GM12892 (cell line): ENCODE measurements at regions not wholly inside any gene's neighbourhood (a gene's known extent, or its start where the extent isn't known, plus 50 kb on each side); places are given as distances from the start of the nearest gene placed in this dataset.

Source experiments
- DNase-seq: peaks from one replicate; pipeline ENCODE4 v3.0.0; 2011; ENCODE audit not compliant: insufficient read length
- FAIRE-seq: peaks from 2 replicates; lab custom pipeline; 2011; peaks lifted over from hg19 to GRCh38; lab: Jason Lieb, UNC
- POLR2A ChIP-seq: IDR thresholded peaks from 2 replicates; pipeline ENCODE4 v1.6.1; 2011; ENCODE audit warnings: low read depth, low read length, control low read depth
- POLR2AphosphoS5 ChIP-seq: IDR thresholded peaks from 2 replicates; pipeline ENCODE4 v1.6.1; 2011; ENCODE audit warnings: low read depth, low read length, control low read depth
- TAF1 ChIP-seq: IDR thresholded peaks from 2 replicates; pipeline ENCODE4 v1.6.1; 2011; ENCODE audit warnings: low read depth, mild to moderate bottlenecking, control low read depth, low read length, borderline replicate concordance

DNA sequence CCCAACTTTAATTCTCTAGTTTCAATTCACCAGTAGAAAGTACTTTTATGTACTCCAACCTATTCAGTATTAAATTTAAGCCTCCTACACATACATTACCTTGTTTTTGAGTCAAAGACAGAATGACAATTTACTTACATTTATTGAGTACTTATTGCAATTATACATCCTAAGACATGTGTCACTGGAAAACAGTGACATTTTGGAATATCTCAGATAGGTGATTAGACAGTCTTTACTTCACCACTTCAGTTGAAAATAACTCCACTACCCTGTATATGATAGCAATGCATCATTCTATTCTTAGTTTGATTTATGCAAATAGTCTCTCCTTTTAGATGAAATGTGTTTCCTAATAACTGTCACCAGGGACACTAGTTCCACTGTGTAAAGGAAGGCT lies 461.5 kb downstream of the TUSC7 start:
- no peak for FAIRE-seq

GRCh38 chr3:117172426-117172825 lies 462.8 kb downstream of the TUSC7 start:
- TF ChIP-seq POLR2A (no peak), POLR2AphosphoS5 (no peak), TAF1 (no peak)
- FAIRE-seq = no peak

More for the DNA sequence above, 461.5 kb downstream of the TUSC7 start:
- no peak for DNase-seq
- TF ChIP-seq POLR2A = no peak
- no peak for TF ChIP-seq TAF1
- no peak for TF ChIP-seq POLR2AphosphoS5

GRCh38 chr3:117181222-117181621 lies 471.6 kb downstream of the TUSC7 start:
- TF ChIP-seq POLR2AphosphoS5 (no peak), TAF1 (no peak), POLR2A (no peak)
- FAIRE-seq (no peak), DNase-seq (no peak)

More at GRCh38 chr3:117172426-117172825, 462.8 kb downstream of the TUSC7 start:
- no peak for DNase-seq

GRCh38 chr3:117184574-117184973 lies 475.0 kb downstream of the TUSC7 start:
- DNase-seq (no peak), FAIRE-seq (no peak)
- no peak for TF ChIP-seq POLR2AphosphoS5
- no peak for TF ChIP-seq POLR2A
- TF ChIP-seq TAF1 = no peak

GRCh38 chr3:117191245-117191644 lies 481.7 kb downstream of the TUSC7 start:
- TF ChIP-seq TAF1 = no peak
- no peak for TF ChIP-seq POLR2A
- no peak for TF ChIP-seq POLR2AphosphoS5
- FAIRE-seq = no peak
- no peak for DNase-seq

GRCh38 chr3:117192888-117193287 lies 483.3 kb downstream of the TUSC7 start:
- DNase-seq = no peak
- no peak for FAIRE-seq
- TF ChIP-seq POLR2AphosphoS5 (no peak), TAF1 (no peak), POLR2A (no peak)

GRCh38 chr3:117193390-117193789 lies 483.8 kb downstream of the TUSC7 start:
- FAIRE-seq (no peak), DNase-seq (no peak)
- TF ChIP-seq TAF1 = no peak
- TF ChIP-seq POLR2A = no peak
- TF ChIP-seq POLR2AphosphoS5 = no peak

DNA sequence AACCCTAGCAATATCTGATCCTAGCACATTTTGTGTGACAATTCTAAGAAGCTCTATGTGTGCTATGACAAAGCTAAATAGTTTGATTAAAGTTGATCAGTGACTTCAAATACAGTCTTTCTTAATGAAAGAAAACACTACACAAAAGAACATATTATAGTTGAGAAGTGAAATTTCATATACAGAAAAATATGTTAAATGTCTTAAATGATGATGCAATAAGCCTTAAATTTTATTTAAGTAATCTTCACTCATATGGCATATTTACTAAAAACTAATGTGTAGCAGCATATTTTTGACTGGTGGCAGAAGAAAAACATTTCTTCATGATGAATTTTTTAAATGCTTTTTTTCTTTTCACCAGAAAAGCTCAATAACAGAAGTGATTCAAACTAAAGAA lies 485.5 kb downstream of the TUSC7 start:
- DNase-seq (no peak), FAIRE-seq (no peak)
- no peak for TF ChIP-seq POLR2AphosphoS5
- no peak for TF ChIP-seq POLR2A
- TF ChIP-seq TAF1 = no peak

DNA sequence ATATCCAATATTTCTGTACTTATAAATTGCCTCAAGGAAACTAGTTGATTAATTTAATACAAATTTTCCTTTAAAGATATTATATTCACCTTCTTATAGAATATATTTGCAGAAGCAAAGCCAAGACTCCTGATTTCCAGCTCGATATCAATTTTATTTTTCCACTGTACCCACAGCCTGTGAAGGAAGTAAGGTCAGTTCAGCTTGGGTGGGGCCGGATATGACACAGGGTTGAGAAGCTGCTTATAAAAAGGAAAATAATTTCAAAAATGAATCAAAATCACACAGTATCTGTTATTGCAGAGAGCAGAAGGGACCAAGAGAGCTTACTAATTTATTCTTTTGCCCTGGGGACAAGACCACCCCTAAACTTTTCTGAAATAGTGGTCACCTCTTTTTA lies 491.4 kb downstream of the TUSC7 start:
- DNase-seq (no peak), FAIRE-seq (no peak)
- no peak for TF ChIP-seq TAF1
- TF ChIP-seq POLR2AphosphoS5 = no peak
- TF ChIP-seq POLR2A = no peak

GRCh38 chr3:117201901-117202774 lies 492.6 kb downstream of the TUSC7 start:
- DNase-seq (no peak), FAIRE-seq (no peak)
- TF ChIP-seq TAF1 (no peak), POLR2AphosphoS5 (no peak), POLR2A (no peak)

DNA sequence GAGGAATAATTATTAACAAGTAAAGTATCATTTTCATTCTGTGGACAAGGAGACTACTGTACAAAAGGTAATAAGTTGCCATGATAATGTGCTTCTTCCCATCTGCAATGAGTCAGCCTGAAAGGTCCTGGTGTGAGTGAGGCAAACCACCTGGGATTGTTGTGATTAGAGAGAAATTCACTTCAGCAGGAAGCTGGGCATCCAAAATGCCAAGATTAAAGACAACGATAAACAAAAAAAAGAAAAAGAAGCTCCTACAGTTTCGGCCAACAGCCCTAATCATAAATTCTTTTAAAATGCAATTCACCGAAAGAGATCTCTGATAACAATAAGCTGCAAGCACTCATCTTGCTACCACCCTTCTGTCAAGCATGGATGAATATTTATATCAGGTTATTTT lies 507.8 kb downstream of the TUSC7 start:
- DNase-seq = no peak
- FAIRE-seq = no peak
- TF ChIP-seq POLR2AphosphoS5 (no peak), TAF1 (no peak), POLR2A (no peak)

GRCh38 chr3:117217760-117218316 lies 508.3 kb downstream of the TUSC7 start:
- no peak for FAIRE-seq
- no peak for TF ChIP-seq POLR2AphosphoS5
- no peak for TF ChIP-seq TAF1
- no peak for DNase-seq

DNA sequence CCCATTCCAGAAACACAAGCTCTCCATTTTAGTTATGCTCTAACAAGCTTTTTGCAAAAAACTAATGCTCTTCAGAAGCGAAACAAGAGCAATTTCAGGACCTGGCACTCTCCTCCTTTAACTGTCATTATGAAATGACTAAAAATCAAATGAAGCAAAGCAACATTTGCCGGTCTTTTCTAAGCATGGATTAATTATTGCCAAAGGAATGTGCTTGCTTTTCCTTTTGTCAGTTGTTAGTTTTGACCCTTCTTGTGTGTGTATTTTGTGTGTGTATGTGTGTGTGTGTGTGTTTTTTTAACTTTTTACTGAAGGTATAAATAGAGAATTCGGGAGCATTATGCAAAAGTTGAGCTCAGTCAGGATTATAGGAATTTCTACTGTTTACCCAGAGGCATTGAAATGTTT lies 509.1 kb downstream of the TUSC7 start:
- no peak for FAIRE-seq
- TF ChIP-seq TAF1 = no peak
- TF ChIP-seq POLR2AphosphoS5 = no peak
- TF ChIP-seq POLR2A = no peak
- DNase-seq = no peak
